T-cell (primary cell): ENCODE measurements at regions not wholly inside any gene's neighbourhood (a gene's known extent, or its start where the extent isn't known, plus 50 kb on each side); places are given as distances from the start of the nearest gene placed in this dataset.
"Not testable (repeated sequence)": the region's sequence is repeated elsewhere in the genome, so short reads cannot be mapped to it uniquely, and the experiment has no call there.

ENCODE experiments used
- ATAC-seq, 4 experiments: fragments of 200-7000 bp in 3 of 4; fragments of 150-1000 bp in 1 of 4; cut with Tn5 transposase; replicated peaks in 1 of 4; 1 replicate in 3 of 4; 2 replicates in 1 of 4; pipeline ENCODE4 v1.10.0; 2021; ENCODE audit warnings: moderate library complexity in 3 of 4, mild to moderate bottlenecking in 2 of 4, moderate number of reproducible peaks in 1 of 4
- CTCF ChIA-PET, 2 donors: fragments of 300-600 bp; sonication (Branson Sonifier 250); formaldehyde crosslinking; loops; one replicate each; lab custom pipeline; 2022; ENCODE audit warnings: antibody characterized with exemption in 2 of 2; lab: Charles Lee
- POLR2A ChIA-PET, 2 donors: fragments of 300-600 bp; sonication (Branson Sonifier 250); formaldehyde crosslinking; loops; one replicate each; lab custom pipeline; 2022; ENCODE audit warnings: antibody characterized with exemption in 2 of 2; lab: Charles Lee
- DNase-seq, 35 experiments: peaks; one replicate each; pipeline versions ENCODE4 v3.0.0 to v3.0.0-alpha.2; 2013 to 2023
- H3K27ac ChIP-seq: one replicate; pipeline ENCODE4 v1.5.1; 2013; ENCODE audit warnings: low read length
- H3K27me3 ChIP-seq, 2 experiments: replicated peaks in 1 of 2; 1 replicate in 1 of 2; 2 replicates in 1 of 2; pipeline versions ENCODE4 v1.6.1 to v1.7.0; 2013; ENCODE audit warnings: low read length in 1 of 2, mixed read lengths in 1 of 2; ENCODE audit not compliant: control insufficient read depth in 2 of 2, insufficient read depth in 2 of 2; ENCODE audit errors: extremely low read depth in 1 of 2
- H3K36me3 ChIP-seq, 2 donors: 1 replicate in 1 of 2; 2 replicates in 1 of 2; pipeline versions ENCODE4 v1.6.1 to v1.7.0; 2013; ENCODE audit warnings: low read length in 1 of 2; ENCODE audit not compliant: control insufficient read depth in 2 of 2, insufficient read depth in 1 of 2; ENCODE audit errors: extremely low read depth in 1 of 2
- H3K4me1 ChIP-seq, 2 experiments: 1 replicate in 1 of 2; 2 replicates in 1 of 2; pipeline versions ENCODE4 v1.6.1 to v1.7.0; 2013; ENCODE audit warnings: low read length in 2 of 2, mixed read lengths in 1 of 2; ENCODE audit not compliant: insufficient read depth in 2 of 2, control insufficient read depth in 1 of 2; ENCODE audit errors: extremely low read depth in 1 of 2
- H3K4me3 ChIP-seq, 2 donors: 1 replicate in 1 of 2; 2 replicates in 1 of 2; pipeline versions ENCODE4 v1.5.1 to v1.7.0; 2013; ENCODE audit warnings: mild to moderate bottlenecking in 2 of 2, low read length in 1 of 2, moderate library complexity in 1 of 2; ENCODE audit not compliant: control insufficient read depth in 1 of 2; ENCODE audit errors: extremely low read depth in 1 of 2
- H3K9me3 ChIP-seq: 2 replicates; pipeline ENCODE4 v1.7.0; 2013
- H3K27ac Mint-ChIP-seq, 2 donors: one replicate each; pipeline ENCODE4 v1.8.0; 2020 to 2021; ENCODE audit warnings: mild to moderate bottlenecking in 2 of 2, mixed read lengths in 2 of 2
- H3K27me3 Mint-ChIP-seq, 2 donors: one replicate each; pipeline ENCODE4 v1.8.0; 2021 to 2022; ENCODE audit warnings: mixed read lengths in 2 of 2
- H3K36me3 Mint-ChIP-seq: one replicate; pipeline ENCODE4 v1.8.0; 2021; ENCODE audit warnings: mixed read lengths
- H3K4me1 Mint-ChIP-seq, 3 donors: one replicate each; pipeline ENCODE4 v1.8.0; 2020 to 2022; ENCODE audit warnings: mixed read lengths in 3 of 3, mild to moderate bottlenecking in 1 of 3
- H3K4me3 Mint-ChIP-seq, 3 donors: one replicate each; pipeline ENCODE4 v1.8.0; 2020 to 2022; ENCODE audit warnings: mild to moderate bottlenecking in 3 of 3, mixed read lengths in 3 of 3, moderate library complexity in 3 of 3
- H3K9me3 Mint-ChIP-seq, 3 donors: one replicate each; pipeline ENCODE4 v1.8.0; 2020 to 2022; ENCODE audit warnings: mixed read lengths in 3 of 3
- WGBS: methylation state at CpG from one replicate; pipeline ENCODE4 v1.1.5; 2013; ENCODE audit warnings: missing lambda C conversion rate; ENCODE audit not compliant: insufficient coverage; 5-methylcytosine and 5-hydroxymethylcytosine counted together

GRCh38 chr3:180416111-180416594 lies 185.8 kb upstream of the TTC14 start:
- no CpG with 5 or more reads among the region's 2 CpGs for WGBS
- ATAC-seq (no peak), DNase-seq (no peak)
- no peak overlapping the region for H3K4me3 Mint-ChIP-seq
- Histone ChIP-seq H3K4me3 (no peak overlapping the region), H3K36me3 (no peaks in the 10 kb centered on the region), H3K4me1 (no peaks in the 10 kb centered on the region), H3K9me3 (no peaks in the 10 kb centered on the region), H3K27me3 (no peaks in the 10 kb centered on the region), H3K27ac (no peak overlapping the region)
- ChIA-PET CTCF (no interaction called here), POLR2A (interaction anchor here in 1 of 2 donors (0.6 kb wide), 1 partner anchor 106 kb away, joined by 3 read pairs; no protein-coding TSS in a partner anchor)
- H3K9me3 Mint-ChIP-seq, result peaks cover 0 to 5% (median 2%) of the 10 kb centered on the region in 3 donors
- H3K27ac Mint-ChIP-seq, result no peak overlapping the region
- H3K27me3 Mint-ChIP-seq, result no peaks in the 10 kb centered on the region
- H3K4me1 Mint-ChIP-seq, result no peaks in the 10 kb centered on the region
- no peaks in the 10 kb centered on the region for H3K36me3 Mint-ChIP-seq

DNA sequence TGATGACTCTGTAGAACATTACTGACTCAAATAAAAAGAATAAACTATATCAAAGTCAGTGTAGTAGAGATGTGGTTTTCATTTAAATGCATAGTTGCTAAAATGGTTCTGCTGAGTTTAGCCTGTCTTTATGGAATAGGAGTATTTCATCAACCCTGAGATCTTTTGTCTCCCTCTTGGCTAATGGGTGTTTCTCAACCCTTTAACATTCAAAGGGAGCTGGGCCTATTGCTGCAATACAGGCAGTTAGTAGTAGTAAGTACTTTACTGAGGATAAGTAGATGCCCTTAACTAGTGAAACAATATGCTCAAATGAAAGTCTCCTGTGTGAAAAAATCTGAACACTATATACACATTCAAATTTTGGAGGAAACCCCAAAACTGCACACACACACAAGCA lies 184.7 kb upstream of the TTC14 start:
- Histone ChIP-seq H3K27ac (no peak overlapping the region), H3K4me1 (no peaks in the 10 kb centered on the region), H3K27me3 (no peaks in the 10 kb centered on the region), H3K9me3 (no peaks in the 10 kb centered on the region), H3K4me3 (no peak overlapping the region), H3K36me3 (no peaks in the 10 kb centered on the region)
- no peak for ATAC-seq
- peaks cover 0 to 3% (median under 1%) of the 10 kb centered on the region in 3 donors for H3K9me3 Mint-ChIP-seq
- no peaks in the 10 kb centered on the region for H3K27me3 Mint-ChIP-seq
- no peak overlapping the region for H3K27ac Mint-ChIP-seq
- ChIA-PET CTCF (no interaction called here), POLR2A (no interaction called here)
- H3K4me3 Mint-ChIP-seq, result no peak overlapping the region
- H3K36me3 Mint-ChIP-seq, result no peaks in the 10 kb centered on the region
- no peaks in the 10 kb centered on the region for H3K4me1 Mint-ChIP-seq
- no peak for DNase-seq

GRCh38 chr3:180420016-180420415 lies 181.9 kb upstream of the TTC14 start:
- Histone ChIP-seq H3K4me3 (no peak overlapping the region), H3K27me3 (no peaks in the 10 kb centered on the region), H3K36me3 (no peaks in the 10 kb centered on the region), H3K9me3 (no peaks in the 10 kb centered on the region), H3K4me1 (no peaks in the 10 kb centered on the region), H3K27ac (no peak overlapping the region)
- Mint-ChIP-seq H3K27me3 (no peaks in the 10 kb centered on the region), H3K27ac (no peak overlapping the region), H3K9me3 (peaks cover 0 to 3% (median 0%) of the 10 kb centered on the region in 3 donors), H3K4me1 (no peaks in the 10 kb centered on the region), H3K4me3 (no peak overlapping the region), H3K36me3 (no peaks in the 10 kb centered on the region)
- WGBS, result no CpG with 5 or more reads among the region's 2 CpGs
- CTCF ChIA-PET, result interaction anchor here in 1 of 2 donors (0.5 kb wide), 1 partner anchor 372 kb away, joined by 7 read pairs; no protein-coding TSS in a partner anchor
- POLR2A ChIA-PET, result no interaction called here
- ATAC-seq, result no peak
- DNase-seq, result no peak

GRCh38 chr3:180420804-180421203 lies 181.2 kb upstream of the TTC14 start:
- H3K36me3 Mint-ChIP-seq, result no peaks in the 10 kb centered on the region
- POLR2A ChIA-PET, result no interaction called here

DNA sequence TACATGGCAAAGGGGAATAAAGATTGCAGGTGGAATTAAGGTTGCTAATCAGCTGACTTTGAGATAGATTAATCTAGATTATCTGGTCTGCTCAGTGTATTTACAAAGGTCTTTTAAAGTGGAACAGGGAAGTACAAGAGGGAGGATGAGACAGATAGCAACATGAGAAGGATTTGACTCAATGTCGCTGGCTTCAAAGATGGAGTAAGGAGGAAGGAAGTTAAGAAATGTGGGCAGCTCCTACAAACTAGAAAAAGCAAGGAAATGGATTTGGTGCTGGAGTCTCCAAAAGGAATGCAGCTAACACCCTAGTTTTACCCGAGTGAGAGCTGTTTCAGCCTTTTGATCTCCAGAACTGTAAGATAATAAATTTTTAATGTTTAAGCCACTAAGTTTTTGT lies 180.7 kb upstream of the TTC14 start:
- Histone ChIP-seq H3K36me3 (no peaks in the 10 kb centered on the region), H3K9me3 (no peaks in the 10 kb centered on the region), H3K27me3 (no peaks in the 10 kb centered on the region), H3K4me1 (no peaks in the 10 kb centered on the region), H3K27ac (no peak overlapping the region), H3K4me3 (no peak overlapping the region)
- WGBS, result 63% methylated on average over 1 of the region's 2 CpGs
- Mint-ChIP-seq H3K27me3 (no peaks in the 10 kb centered on the region), H3K4me1 (no peaks in the 10 kb centered on the region), H3K27ac (no peak overlapping the region), H3K4me3 (no peak overlapping the region), H3K9me3 (peaks cover 0 to 3% (median 0%) of the 10 kb centered on the region in 3 donors), H3K36me3 (no peaks in the 10 kb centered on the region)
- DNase-seq (no peak), ATAC-seq (no peak)
- ChIA-PET CTCF (no interaction called here), POLR2A (no interaction called here)

More at GRCh38 chr3:180420804-180421203, 181.2 kb upstream of the TTC14 start:
- Histone ChIP-seq H3K36me3 (no peaks in the 10 kb centered on the region), H3K4me3 (no peak overlapping the region), H3K27me3 (no peaks in the 10 kb centered on the region), H3K4me1 (no peaks in the 10 kb centered on the region), H3K9me3 (no peaks in the 10 kb centered on the region), H3K27ac (no peak overlapping the region)
- no peak for ATAC-seq
- CTCF ChIA-PET, result no interaction called here
- WGBS, result no CpG with 5 or more reads among the region's 2 CpGs
- Mint-ChIP-seq H3K27ac (no peak overlapping the region), H3K9me3 (peaks cover 0 to 3% (median 0%) of the 10 kb centered on the region in 3 donors), H3K27me3 (no peaks in the 10 kb centered on the region), H3K4me3 (no peak overlapping the region), H3K4me1 (no peaks in the 10 kb centered on the region)
- DNase-seq, result no peak

DNA sequence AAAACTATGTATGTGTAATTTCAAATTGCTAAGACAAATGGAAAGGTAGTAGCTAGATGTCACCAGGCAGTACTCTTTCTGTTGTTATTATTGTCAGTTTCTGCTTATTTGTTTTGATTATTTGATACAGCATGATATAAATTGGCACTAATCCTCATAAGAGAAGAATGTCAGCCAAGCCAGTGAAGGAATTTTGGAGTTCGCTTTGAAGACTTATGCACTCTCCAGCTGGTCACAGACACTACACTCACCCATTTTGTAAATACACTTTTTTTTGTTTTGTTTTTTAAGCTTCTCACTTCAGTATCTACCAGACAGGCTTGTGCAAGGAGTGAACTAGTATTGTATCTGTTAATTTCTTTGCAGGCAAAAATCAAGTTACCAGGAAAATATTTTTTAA lies 180.2 kb upstream of the TTC14 start:
- H3K27me3 ChIP-seq, result no peaks in the 10 kb centered on the region
- H3K9me3 ChIP-seq, result no peaks in the 10 kb centered on the region
- no CpG with 5 or more reads among the region's 1 CpG for WGBS
- H3K27ac Mint-ChIP-seq, result no peak overlapping the region
- no peak overlapping the region for H3K4me3 Mint-ChIP-seq
- H3K4me1 ChIP-seq, result no peaks in the 10 kb centered on the region
- H3K36me3 Mint-ChIP-seq, result no peaks in the 10 kb centered on the region
- H3K27me3 Mint-ChIP-seq, result no peaks in the 10 kb centered on the region
- ChIA-PET POLR2A (no interaction called here), CTCF (no interaction called here)
- peaks cover 0 to 3% (median 0%) of the 10 kb centered on the region in 3 donors for H3K9me3 Mint-ChIP-seq
- no peak overlapping the region for H3K4me3 ChIP-seq
- DNase-seq, result no peak
- no peaks in the 10 kb centered on the region for H3K36me3 ChIP-seq
- no peak for ATAC-seq
- H3K4me1 Mint-ChIP-seq, result no peaks in the 10 kb centered on the region
- H3K27ac ChIP-seq, result no peak overlapping the region

GRCh38 chr3:180424305-180424704 lies 177.7 kb upstream of the TTC14 start:
- H3K4me1 Mint-ChIP-seq, H3K9me3 Mint-ChIP-seq, H3K27ac ChIP-seq, H3K9me3 ChIP-seq, H3K4me3 Mint-ChIP-seq, CTCF ChIA-PET, H3K27me3 ChIP-seq, H3K36me3 Mint-ChIP-seq, H3K4me1 ChIP-seq, DNase-seq, H3K27ac Mint-ChIP-seq, H3K4me3 ChIP-seq, POLR2A ChIA-PET, H3K27me3 Mint-ChIP-seq, H3K36me3 ChIP-seq, ATAC-seq: not testable (repeated sequence)
- WGBS, result 93% methylated on average over 2 of the region's 4 CpGs
